ENCODE measurements at regions not wholly inside any gene's neighbourhood (a gene's known extent, or its start where the extent isn't known, plus 50 kb on each side); places are given as distances from the start of the nearest gene placed in this dataset.

- FAIRE-seq = no peak
- TF ChIP-seq POLR2AphosphoS5 (IDR thresholded peaks at IDR 0.05; ENCODE audit: low read depth, low read length) (no peak), POLR2A (IDR thresholded peaks at IDR 0.05; ENCODE audit: low read depth, low read length) (no peak), TAF1 (IDR thresholded peaks at IDR 0.05; ENCODE audit: borderline replicate concordance, low read depth, low read length) (no peak)
- DNase-seq (ENCODE audit: insufficient read length) = no peak
These were observed 292.3 kb upstream of the FSTL5 start for GRCh38 chr4:162456106-162456505.

GRCh38 chr4:162450531-162451035 is 286.8 kb upstream of the FSTL5 start:
- DNase-seq (ENCODE audit: insufficient read length) (no peak), FAIRE-seq (no peak)
- TF ChIP-seq POLR2A (IDR thresholded peaks at IDR 0.05; ENCODE audit: low read depth, low read length) (no peak), TAF1 (IDR thresholded peaks at IDR 0.05; ENCODE audit: borderline replicate concordance, low read depth, low read length) (no peak), POLR2AphosphoS5 (IDR thresholded peaks at IDR 0.05; ENCODE audit: low read depth, low read length) (no peak)

- no peak for TF ChIP-seq POLR2AphosphoS5 (IDR thresholded peaks at IDR 0.05; ENCODE audit: low read depth, low read length)
- TF ChIP-seq POLR2A (IDR thresholded peaks at IDR 0.05; ENCODE audit: low read depth, low read length) = no peak
- no peak for TF ChIP-seq TAF1 (IDR thresholded peaks at IDR 0.05; ENCODE audit: borderline replicate concordance, low read depth, low read length)
- FAIRE-seq (no peak), DNase-seq (ENCODE audit: insufficient read length) (no peak)
These were observed 279.7 kb upstream of the FSTL5 start for GRCh38 chr4:162443510-162443909.

DNA sequence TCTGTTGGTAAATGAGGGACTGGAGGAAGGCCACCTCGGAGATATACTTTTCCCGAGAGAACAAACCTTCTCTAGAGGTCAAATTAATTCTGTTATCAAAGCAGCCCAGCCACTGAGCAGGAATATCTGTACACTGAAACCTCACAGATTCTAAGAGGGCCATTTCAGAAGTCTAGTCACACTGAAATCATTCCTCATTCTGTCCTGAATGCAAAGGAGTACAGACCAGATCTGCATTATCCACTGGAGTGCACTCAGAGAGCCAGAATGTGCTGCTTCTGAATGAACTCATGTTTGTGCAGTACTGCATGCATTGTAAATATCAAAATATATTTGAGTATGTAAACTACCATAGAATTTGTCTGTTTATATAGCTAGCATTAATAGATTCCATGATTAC is 278.3 kb upstream of the FSTL5 start:
- no peak for DNase-seq (ENCODE audit: insufficient read length)
- TF ChIP-seq POLR2AphosphoS5 (IDR thresholded peaks at IDR 0.05; ENCODE audit: low read depth, low read length) = no peak
- FAIRE-seq = no peak

GRCh38 chr4:162422312-162422711 is 258.5 kb upstream of the FSTL5 start:
- no peak for FAIRE-seq
- TF ChIP-seq TAF1 (IDR thresholded peaks at IDR 0.05; ENCODE audit: borderline replicate concordance, low read depth, low read length) = no peak

GRCh38 chr4:162410854-162411253 is 247.1 kb upstream of the FSTL5 start:
- DNase-seq (ENCODE audit: insufficient read length) (no peak), FAIRE-seq (no peak)
- TF ChIP-seq POLR2A (IDR thresholded peaks at IDR 0.05; ENCODE audit: low read depth, low read length) = no peak
- no peak for TF ChIP-seq TAF1 (IDR thresholded peaks at IDR 0.05; ENCODE audit: borderline replicate concordance, low read depth, low read length)
- TF ChIP-seq POLR2AphosphoS5 (IDR thresholded peaks at IDR 0.05; ENCODE audit: low read depth, low read length) = no peak

More at GRCh38 chr4:162422312-162422711, 258.5 kb upstream of the FSTL5 start:
- DNase-seq (ENCODE audit: insufficient read length) = no peak

DNA sequence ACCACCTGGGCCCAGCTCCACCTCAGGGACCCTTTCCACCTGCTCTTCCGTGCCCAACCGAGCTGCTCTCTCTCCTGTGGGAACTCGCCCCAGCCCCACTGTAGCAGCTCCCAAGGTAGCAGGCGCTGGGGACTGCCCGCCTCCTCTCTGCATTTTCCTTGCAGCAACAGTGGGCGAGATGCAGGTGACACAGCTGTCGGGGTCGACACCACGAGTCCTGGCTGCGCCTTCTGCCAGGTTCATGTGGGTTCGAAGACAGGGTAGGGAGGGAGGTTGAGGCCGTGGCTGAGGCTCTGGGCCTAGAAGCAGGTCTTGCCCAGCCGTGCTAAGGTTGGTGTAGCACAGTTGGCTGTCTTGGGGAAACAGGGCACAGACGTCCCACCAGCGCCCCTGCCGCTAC is 245.2 kb upstream of the FSTL5 start:
- TF ChIP-seq TAF1 (IDR thresholded peaks at IDR 0.05; ENCODE audit: borderline replicate concordance, low read depth, low read length) = no peak
- no peak for TF ChIP-seq POLR2AphosphoS5 (IDR thresholded peaks at IDR 0.05; ENCODE audit: low read depth, low read length)
- no peak for TF ChIP-seq POLR2A (IDR thresholded peaks at IDR 0.05; ENCODE audit: low read depth, low read length)
- DNase-seq (ENCODE audit: insufficient read length) (no peak), FAIRE-seq (no peak)

DNA sequence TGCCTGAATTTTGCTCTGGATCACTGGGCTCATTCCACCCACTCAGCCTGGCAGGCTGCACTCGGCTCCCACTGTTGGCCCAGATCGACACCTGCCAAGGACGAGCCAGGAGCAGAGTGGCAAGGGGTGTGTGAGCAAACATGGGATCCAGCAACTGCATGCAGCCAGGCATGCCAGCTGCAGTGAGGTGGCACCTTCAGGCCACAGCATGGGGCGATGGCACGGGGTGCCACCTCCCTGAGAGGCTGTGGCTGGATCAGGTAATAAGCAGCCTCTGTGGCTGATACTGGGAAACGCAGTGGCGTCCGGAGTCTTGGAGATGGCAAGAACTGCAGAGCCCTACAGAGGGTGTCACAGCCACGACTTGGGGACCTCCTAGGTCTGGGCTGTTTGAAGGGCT is 244.5 kb upstream of the FSTL5 start:
- no peak for FAIRE-seq
- TF ChIP-seq POLR2AphosphoS5 (IDR thresholded peaks at IDR 0.05; ENCODE audit: low read depth, low read length) (no peak), TAF1 (IDR thresholded peaks at IDR 0.05; ENCODE audit: borderline replicate concordance, low read depth, low read length) (no peak), POLR2A (IDR thresholded peaks at IDR 0.05; ENCODE audit: low read depth, low read length) (no peak)
- no peak for DNase-seq (ENCODE audit: insufficient read length)

GRCh38 chr4:162406637-162407365 is 243.0 kb upstream of the FSTL5 start:
- no peak for FAIRE-seq
- DNase-seq (ENCODE audit: insufficient read length) = no peak
- TF ChIP-seq TAF1 (IDR thresholded peaks at IDR 0.05; ENCODE audit: borderline replicate concordance, low read depth, low read length) (no peak), POLR2A (IDR thresholded peaks at IDR 0.05; ENCODE audit: low read depth, low read length) (no peak), POLR2AphosphoS5 (IDR thresholded peaks at IDR 0.05; ENCODE audit: low read depth, low read length) (no peak)

DNA sequence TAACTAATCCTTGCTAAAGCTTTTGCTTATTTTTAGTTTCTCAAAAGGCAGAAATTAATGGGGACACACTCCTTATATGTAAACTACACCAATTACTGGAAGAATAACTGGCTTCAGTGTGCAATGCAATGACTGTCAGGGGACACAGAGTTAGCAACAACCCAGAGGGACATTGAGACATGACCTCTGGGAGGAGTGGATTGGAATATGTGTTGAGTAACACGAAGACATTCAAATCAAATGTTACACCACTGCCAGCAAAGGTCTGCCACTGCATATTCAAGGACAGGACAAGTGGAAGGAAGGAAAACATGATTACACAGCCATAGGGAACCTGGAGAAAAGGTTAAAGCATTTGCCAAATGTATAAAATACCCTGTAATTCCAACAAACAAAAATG is 240.1 kb upstream of the FSTL5 start:
- FAIRE-seq = no peak
- TF ChIP-seq POLR2AphosphoS5 (IDR thresholded peaks at IDR 0.05; ENCODE audit: low read depth, low read length) (no peak), POLR2A (IDR thresholded peaks at IDR 0.05; ENCODE audit: low read depth, low read length) (no peak), TAF1 (IDR thresholded peaks at IDR 0.05; ENCODE audit: borderline replicate concordance, low read depth, low read length) (no peak)

DNA sequence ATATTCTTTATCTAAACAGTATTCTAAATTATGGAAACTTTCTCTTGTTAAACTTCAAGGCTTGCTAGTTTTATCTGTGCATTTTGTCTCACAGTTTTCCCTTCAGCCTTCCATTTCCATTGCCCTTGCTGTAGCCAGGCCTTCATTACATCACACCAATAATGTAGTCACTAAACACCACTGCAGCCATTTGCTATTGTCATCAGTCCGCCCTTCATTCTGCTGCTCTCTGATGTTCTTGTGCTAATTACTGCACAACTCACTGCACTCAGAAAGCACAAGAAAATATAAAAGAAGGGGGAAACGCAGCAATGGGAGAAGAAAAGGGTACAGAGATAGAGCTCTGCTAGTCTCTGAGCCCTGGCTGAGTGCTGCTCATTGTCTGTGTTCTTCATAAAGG is 239.6 kb upstream of the FSTL5 start:
- no peak for FAIRE-seq
- no peak for TF ChIP-seq TAF1 (IDR thresholded peaks at IDR 0.05; ENCODE audit: borderline replicate concordance, low read depth, low read length)
- TF ChIP-seq POLR2AphosphoS5 (IDR thresholded peaks at IDR 0.05; ENCODE audit: low read depth, low read length) = no peak
- TF ChIP-seq POLR2A (IDR thresholded peaks at IDR 0.05; ENCODE audit: low read depth, low read length) = no peak
- DNase-seq (ENCODE audit: insufficient read length) = no peak

More for the DNA sequence above, 240.1 kb upstream of the FSTL5 start:
- no peak for DNase-seq (ENCODE audit: insufficient read length)

GRCh38 chr4:162401021-162401420 is 237.2 kb upstream of the FSTL5 start:
- FAIRE-seq = no peak
- DNase-seq (ENCODE audit: insufficient read length) = no peak
- TF ChIP-seq TAF1 (IDR thresholded peaks at IDR 0.05; ENCODE audit: borderline replicate concordance, low read depth, low read length) (no peak), POLR2AphosphoS5 (IDR thresholded peaks at IDR 0.05; ENCODE audit: low read depth, low read length) (no peak), POLR2A (IDR thresholded peaks at IDR 0.05; ENCODE audit: low read depth, low read length) (no peak)
